ENCODE measurements at regions not wholly inside any gene's neighbourhood (a gene's known extent, or its start where the extent isn't known, plus 50 kb on each side); places are given as distances from the start of the nearest gene placed in this dataset.

- DNase-seq (ENCODE audit: low read depth, low spot score): no peak
- H3K27me3 ChIP-seq (ENCODE audit: insufficient read depth, insufficient read length): no peaks in the 10 kb centered on the region
- no peaks in the 10 kb centered on the region for H3K4me1 ChIP-seq (ENCODE audit: insufficient read depth, insufficient read length)
- H3K9me3 ChIP-seq (ENCODE audit: insufficient read depth, low read length): no peaks in the 10 kb centered on the region
- H3K4me3 ChIP-seq (ENCODE audit: insufficient read length, low read depth): no peak overlapping the region
- no peaks in the 10 kb centered on the region for H3K36me3 ChIP-seq (ENCODE audit: insufficient read depth, insufficient read length, low read length)
- no peak overlapping the region for H3K9ac ChIP-seq (ENCODE audit: insufficient read length, low read depth)
- no peak for TF ChIP-seq ZNF274 (IDR thresholded peaks at IDR 0.05; ENCODE audit: low read depth, low read length)
- TF ChIP-seq YY1 (IDR thresholded peaks at IDR 0.05; ENCODE audit: insufficient read depth, insufficient read length): no peak
- TF ChIP-seq SUZ12 (IDR thresholded peaks at IDR 0.05; ENCODE audit: extremely low read depth, insufficient read depth, insufficient read length): no peak
Observed at GRCh38 chr4:121457278-121457875, 76.6 kb upstream of the QRFPR start.

GRCh38 chr4:121455285-121455684 is 74.5 kb upstream of the QRFPR start:
- TF ChIP-seq ZNF274 (IDR thresholded peaks at IDR 0.05; ENCODE audit: low read depth, low read length) (no peak), YY1 (IDR thresholded peaks at IDR 0.05; ENCODE audit: insufficient read depth, insufficient read length) (no peak), SUZ12 (IDR thresholded peaks at IDR 0.05; ENCODE audit: extremely low read depth, insufficient read depth, insufficient read length) (no peak)
- no peak for DNase-seq (ENCODE audit: low read depth, low spot score)

DNA sequence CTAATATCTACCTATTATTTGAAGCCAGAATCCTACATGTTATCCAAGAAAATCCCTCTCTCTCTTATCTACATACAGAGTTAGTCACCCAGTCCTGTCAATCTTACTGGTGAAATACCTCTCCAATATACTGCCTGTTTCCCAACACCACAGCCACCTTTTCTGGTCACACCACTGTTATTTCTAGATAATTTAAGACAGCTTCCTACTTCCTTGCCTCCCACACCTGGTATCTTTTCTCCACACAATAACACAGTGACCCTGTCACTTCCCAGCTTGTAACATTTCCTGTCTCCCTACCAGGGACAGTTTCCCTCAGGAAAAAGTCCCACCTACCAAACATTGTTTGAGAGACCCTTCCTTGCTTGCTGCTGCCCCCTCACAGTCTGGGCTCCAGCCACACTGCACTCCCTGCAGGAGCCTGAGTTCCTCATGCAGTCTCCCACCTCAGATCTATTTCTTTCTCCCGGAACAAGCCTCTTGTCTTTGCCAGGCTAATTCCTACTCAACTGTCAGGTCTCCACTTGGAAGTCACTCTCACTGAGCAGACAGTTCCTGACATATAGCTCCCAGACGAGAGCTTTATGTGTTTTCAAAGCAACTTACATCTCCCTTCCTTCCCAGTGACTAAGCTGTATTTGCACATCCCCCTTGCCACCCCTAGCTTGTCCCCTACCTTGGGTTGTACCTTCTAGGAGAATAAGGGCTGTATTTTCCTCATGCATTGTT is 73.6 kb upstream of the QRFPR start:
- no peaks in the 10 kb centered on the region for H3K27me3 ChIP-seq (ENCODE audit: insufficient read depth, insufficient read length)
- no peaks in the 10 kb centered on the region for H3K36me3 ChIP-seq (ENCODE audit: insufficient read depth, insufficient read length, low read length)
- H3K4me3 ChIP-seq (ENCODE audit: insufficient read length, low read depth): no peak overlapping the region
- H3K9me3 ChIP-seq (ENCODE audit: insufficient read depth, low read length): no peaks in the 10 kb centered on the region
- TF ChIP-seq ZNF274 (IDR thresholded peaks at IDR 0.05; ENCODE audit: low read depth, low read length) (no peak), YY1 (IDR thresholded peaks at IDR 0.05; ENCODE audit: insufficient read depth, insufficient read length) (no peak), SUZ12 (IDR thresholded peaks at IDR 0.05; ENCODE audit: extremely low read depth, insufficient read depth, insufficient read length) (no peak)
- H3K9ac ChIP-seq (ENCODE audit: insufficient read length, low read depth): no peak overlapping the region
- no peaks in the 10 kb centered on the region for H3K4me1 ChIP-seq (ENCODE audit: insufficient read depth, insufficient read length)
- DNase-seq (ENCODE audit: low read depth, low spot score): no peak

More at GRCh38 chr4:121455285-121455684, 74.5 kb upstream of the QRFPR start:
- H3K36me3 ChIP-seq (ENCODE audit: insufficient read depth, insufficient read length, low read length): no peaks in the 10 kb centered on the region
- H3K9ac ChIP-seq (ENCODE audit: insufficient read length, low read depth): no peak overlapping the region
- H3K9me3 ChIP-seq (ENCODE audit: insufficient read depth, low read length): no peaks in the 10 kb centered on the region
- no peak overlapping the region for H3K4me3 ChIP-seq (ENCODE audit: insufficient read length, low read depth)
- H3K4me1 ChIP-seq (ENCODE audit: insufficient read depth, insufficient read length): no peaks in the 10 kb centered on the region
- H3K27me3 ChIP-seq (ENCODE audit: insufficient read depth, insufficient read length): no peaks in the 10 kb centered on the region

- H3K9ac ChIP-seq (ENCODE audit: insufficient read length, low read depth): no peak overlapping the region
- H3K4me3 ChIP-seq (ENCODE audit: insufficient read length, low read depth): no peak overlapping the region
- no peaks in the 10 kb centered on the region for H3K36me3 ChIP-seq (ENCODE audit: insufficient read depth, insufficient read length, low read length)
- TF ChIP-seq ZNF274 (IDR thresholded peaks at IDR 0.05; ENCODE audit: low read depth, low read length) (no peak), SUZ12 (IDR thresholded peaks at IDR 0.05; ENCODE audit: extremely low read depth, insufficient read depth, insufficient read length) (no peak), YY1 (IDR thresholded peaks at IDR 0.05; ENCODE audit: insufficient read depth, insufficient read length) (no peak)
- DNase-seq (ENCODE audit: low read depth, low spot score): no peak
- H3K27me3 ChIP-seq (ENCODE audit: insufficient read depth, insufficient read length): no peaks in the 10 kb centered on the region
- H3K4me1 ChIP-seq (ENCODE audit: insufficient read depth, insufficient read length): no peaks in the 10 kb centered on the region
- H3K9me3 ChIP-seq (ENCODE audit: insufficient read depth, low read length): no peaks in the 10 kb centered on the region
Observed at GRCh38 chr4:121451310-121451709, 70.5 kb upstream of the QRFPR start.

DNA sequence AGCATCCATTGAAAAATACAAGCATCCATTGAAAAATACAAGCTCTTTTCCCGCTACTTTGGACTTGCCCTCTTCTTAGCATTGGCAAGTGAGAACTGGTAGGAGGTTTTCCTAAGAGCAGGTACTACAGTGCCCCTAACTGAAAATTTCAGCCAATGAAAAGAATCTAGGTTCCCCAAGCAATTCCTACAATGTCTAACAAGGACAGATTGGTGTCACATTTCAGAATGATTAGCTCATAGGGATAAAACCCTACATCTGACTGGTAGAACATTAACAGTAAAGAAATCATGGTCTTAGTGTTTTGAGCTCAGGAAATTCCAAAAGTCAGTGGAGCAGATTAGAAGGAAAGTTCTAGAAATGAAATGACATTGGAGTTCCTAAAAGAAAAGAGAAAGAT is 68.6 kb upstream of the QRFPR start:
- Histone ChIP-seq H3K4me3 (ENCODE audit: insufficient read length, low read depth) (no peak overlapping the region), H3K9ac (ENCODE audit: insufficient read length, low read depth) (no peak overlapping the region), H3K4me1 (ENCODE audit: insufficient read depth, insufficient read length) (no peaks in the 10 kb centered on the region), H3K27me3 (ENCODE audit: insufficient read depth, insufficient read length) (no peaks in the 10 kb centered on the region), H3K9me3 (ENCODE audit: insufficient read depth, low read length) (no peaks in the 10 kb centered on the region), H3K36me3 (ENCODE audit: insufficient read depth, insufficient read length, low read length) (no peaks in the 10 kb centered on the region)
- no peak for TF ChIP-seq YY1 (IDR thresholded peaks at IDR 0.05; ENCODE audit: insufficient read depth, insufficient read length)
- TF ChIP-seq ZNF274 (IDR thresholded peaks at IDR 0.05; ENCODE audit: low read depth, low read length): no peak
- no peak for TF ChIP-seq SUZ12 (IDR thresholded peaks at IDR 0.05; ENCODE audit: extremely low read depth, insufficient read depth, insufficient read length)
- no peak for DNase-seq (ENCODE audit: low read depth, low spot score)

DNA sequence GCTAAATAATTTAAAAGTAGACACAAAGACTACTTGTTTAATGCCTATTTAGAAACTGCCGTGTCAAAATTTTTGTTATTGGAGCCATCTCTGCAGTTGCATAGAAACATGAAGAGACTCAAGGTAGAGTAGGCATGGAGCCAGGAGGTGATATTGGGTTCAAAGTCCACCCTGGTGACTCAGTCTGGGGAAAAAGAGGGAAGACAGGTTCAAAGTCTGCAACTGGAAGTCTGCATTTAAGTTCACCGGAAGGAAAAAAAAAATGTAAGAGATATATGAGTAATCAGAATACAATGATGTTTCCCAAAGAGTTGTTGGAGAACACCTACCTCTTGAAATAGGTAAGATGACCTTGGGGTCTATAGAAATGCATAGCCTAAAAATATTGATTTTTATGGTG is 67.4 kb upstream of the QRFPR start:
- no peak for DNase-seq (ENCODE audit: low read depth, low spot score)
- H3K9ac ChIP-seq (ENCODE audit: insufficient read length, low read depth): no peak overlapping the region

DNA sequence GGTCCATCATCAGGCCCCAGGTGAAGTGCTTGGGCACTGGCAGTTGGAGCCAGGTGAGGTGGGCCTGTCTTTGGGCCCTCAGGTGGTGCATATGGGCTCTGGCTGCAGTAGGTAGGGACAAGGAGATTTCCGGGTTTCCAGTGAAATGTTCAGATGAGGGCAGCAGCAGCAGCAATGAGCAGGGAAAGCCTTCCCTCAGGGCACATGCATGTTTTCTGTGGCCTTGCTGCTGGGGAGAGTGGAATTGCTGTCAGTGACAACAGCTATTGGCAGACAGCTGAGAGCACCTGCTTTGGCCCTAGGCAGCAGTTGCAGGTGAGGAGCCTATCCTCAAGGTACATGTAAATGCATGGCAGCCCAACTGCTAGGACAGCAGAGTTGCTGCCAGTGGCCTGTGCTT is 58.9 kb upstream of the QRFPR start:
- no peak overlapping the region for H3K4me3 ChIP-seq (ENCODE audit: insufficient read length, low read depth)
- H3K27me3 ChIP-seq (ENCODE audit: insufficient read depth, insufficient read length): no peaks in the 10 kb centered on the region
- DNase-seq (ENCODE audit: low read depth, low spot score): no peak
- H3K36me3 ChIP-seq (ENCODE audit: insufficient read depth, insufficient read length, low read length): no peaks in the 10 kb centered on the region
- H3K4me1 ChIP-seq (ENCODE audit: insufficient read depth, insufficient read length): no peaks in the 10 kb centered on the region
- TF ChIP-seq SUZ12 (IDR thresholded peaks at IDR 0.05; ENCODE audit: extremely low read depth, insufficient read depth, insufficient read length): no peak
- TF ChIP-seq YY1 (IDR thresholded peaks at IDR 0.05; ENCODE audit: insufficient read depth, insufficient read length): no peak
- TF ChIP-seq ZNF274 (IDR thresholded peaks at IDR 0.05; ENCODE audit: low read depth, low read length): no peak
- 0 out of 2 replicates have a peak, but pooled peaks cover 9% of the 10 kb centered on the region for H3K9me3 ChIP-seq (ENCODE audit: insufficient read depth, low read length)
- H3K9ac ChIP-seq (ENCODE audit: insufficient read length, low read depth): no peak overlapping the region

More for the DNA sequence above, 67.4 kb upstream of the QRFPR start:
- H3K4me1 ChIP-seq (ENCODE audit: insufficient read depth, insufficient read length): no peaks in the 10 kb centered on the region
- H3K9me3 ChIP-seq (ENCODE audit: insufficient read depth, low read length): no peaks in the 10 kb centered on the region
- H3K27me3 ChIP-seq (ENCODE audit: insufficient read depth, insufficient read length): no peaks in the 10 kb centered on the region
- TF ChIP-seq YY1 (IDR thresholded peaks at IDR 0.05; ENCODE audit: insufficient read depth, insufficient read length) (no peak), ZNF274 (IDR thresholded peaks at IDR 0.05; ENCODE audit: low read depth, low read length) (no peak), SUZ12 (IDR thresholded peaks at IDR 0.05; ENCODE audit: extremely low read depth, insufficient read depth, insufficient read length) (no peak)
- no peaks in the 10 kb centered on the region for H3K36me3 ChIP-seq (ENCODE audit: insufficient read depth, insufficient read length, low read length)
- H3K4me3 ChIP-seq (ENCODE audit: insufficient read length, low read depth): no peak overlapping the region
